ENCODE measurements at regions not wholly inside any gene's neighbourhood (a gene's known extent, or its start where the extent isn't known, plus 50 kb on each side); places are given as distances from the start of the nearest gene placed in this dataset.

- no peak for TF ChIP-seq CTCF (tag by site-specific recombination; IDR thresholded peaks at IDR 0.05)
- TF ChIP-seq ZEB2 (tag by site-specific recombination; IDR thresholded peaks at IDR 0.05), result no peak
- TF ChIP-seq PRDM6 (tag by site-specific recombination; IDR thresholded peaks at IDR 0.05), result no peak
- no peak for TF ChIP-seq ZBTB11 (tag by site-specific recombination; conservative IDR thresholded peaks at IDR 0.05; ENCODE audit: low read depth)
- no peak for TF ChIP-seq ZBTB1 (tag by site-specific recombination; IDR thresholded peaks at IDR 0.05)
- no peak for TF ChIP-seq ZNF654 (tag by site-specific recombination; IDR thresholded peaks at IDR 0.05; ENCODE audit: low read depth)
- no peak for TF ChIP-seq ZNF596 (tag by site-specific recombination; IDR thresholded peaks at IDR 0.05)
- TF ChIP-seq ZNF416 (tag by site-specific recombination; IDR thresholded peaks at IDR 0.05), result no peak
- TF ChIP-seq TSHZ1 (tag by site-specific recombination; IDR thresholded peaks at IDR 0.05; ENCODE audit: borderline replicate concordance), result no peak
- TF ChIP-seq REST (tag by site-specific recombination; IDR thresholded peaks at IDR 0.05), result no peak
- no peak for TF ChIP-seq TCF7L2 (IDR thresholded peaks at IDR 0.05; ENCODE audit: borderline replicate concordance, low read depth, low read length)
- no peak for TF ChIP-seq ZNF146 (tag by site-specific recombination; IDR thresholded peaks at IDR 0.05)
- no peak for TF ChIP-seq ZNF324 (tag by site-specific recombination; IDR thresholded peaks at IDR 0.05)
Observed at GRCh38 chr2:121849236-121849635, 93.8 kb downstream of the TSN start.
